SK-N-SH (cell line): ENCODE measurements at regions not wholly inside any gene's neighbourhood (a gene's known extent, or its start where the extent isn't known, plus 50 kb on each side); places are given as distances from the start of the nearest gene placed in this dataset.

Source experiments
- CHD2 ChIP-seq: fragments of 150-350 bp; IDR thresholded peaks from 2 replicates; pipeline ENCODE4 v1.6.1; 2018; ENCODE audit warnings: low read length; ENCODE audit not compliant: partially characterized antibody
- EP300 ChIP-seq, 2 experiments: IDR thresholded peaks; 2 replicates each; pipeline versions ENCODE4 v1.4.0 to v1.6.1; 2012; ENCODE audit warnings: borderline replicate concordance in 1 of 2, low read depth in 1 of 2, low read length in 1 of 2
- EZH2phosphoT487 ChIP-seq: fragments of 200-600 bp; sonication (generic); IDR thresholded peaks from 2 replicates; pipeline ENCODE4 v1.6.1; 2017; ENCODE audit warnings: low read depth, mixed run types, mild to moderate bottlenecking, antibody characterized with exemption, moderate library complexity, borderline replicate concordance
- GATA2 ChIP-seq: sonication (generic); formaldehyde crosslinking; IDR thresholded peaks from 2 replicates; pipeline ENCODE4 v1.5.0; 2020; ENCODE audit warnings: mild to moderate bottlenecking, missing genetic modification reagents
- MXI1 ChIP-seq: IDR thresholded peaks from 2 replicates; pipeline ENCODE4 v1.6.1; 2012; ENCODE audit warnings: mild to moderate bottlenecking, low read depth, low read length, improper control_type of control experiment
- POLR2AphosphoS5 ChIP-seq: IDR thresholded peaks from 2 replicates; pipeline ENCODE4 v1.6.1; 2012; ENCODE audit warnings: low read depth, low read length
- RCOR1 ChIP-seq: fragments of 150-350 bp; IDR thresholded peaks from 2 replicates; pipeline ENCODE4 v1.6.1; 2017; ENCODE audit warnings: antibody characterized with exemption, low read length
- SIN3A ChIP-seq: IDR thresholded peaks from 2 replicates; pipeline ENCODE4 v1.6.1; 2012; ENCODE audit warnings: low read depth, mild to moderate bottlenecking, low read length, moderate library complexity, borderline replicate concordance
- TEAD4 ChIP-seq: IDR thresholded peaks from 2 replicates; pipeline ENCODE4 v1.4.0; 2012; ENCODE audit warnings: mild to moderate bottlenecking, borderline replicate concordance; ENCODE audit not compliant: insufficient read depth
- TF ChIP-seq, protein P1 (sequence below): fragments of 200-600 bp; sonication (generic); IDR thresholded peaks from 2 replicates; pipeline ENCODE4 v1.6.1; 2017; ENCODE audit warnings: antibody characterized with exemption, mild to moderate bottlenecking, moderate library complexity
- TF ChIP-seq, protein P2 (sequence below): IDR thresholded peaks from 2 replicates; pipeline ENCODE4 v1.6.1; 2012; ENCODE audit warnings: mild to moderate bottlenecking, low read depth, low read length, moderate library complexity
- TF ChIP-seq, protein P3 (sequence below): IDR thresholded peaks from 2 replicates; pipeline ENCODE4 v1.4.0; 2012; ENCODE audit warnings: low read depth, borderline replicate concordance
- TF ChIP-seq, protein P4 (sequence below): fragments of 150-350 bp; IDR thresholded peaks from 2 replicates; pipeline ENCODE4 v1.6.1; 2017; ENCODE audit warnings: antibody characterized with exemption, low read length, low read depth, borderline replicate concordance

DNA sequence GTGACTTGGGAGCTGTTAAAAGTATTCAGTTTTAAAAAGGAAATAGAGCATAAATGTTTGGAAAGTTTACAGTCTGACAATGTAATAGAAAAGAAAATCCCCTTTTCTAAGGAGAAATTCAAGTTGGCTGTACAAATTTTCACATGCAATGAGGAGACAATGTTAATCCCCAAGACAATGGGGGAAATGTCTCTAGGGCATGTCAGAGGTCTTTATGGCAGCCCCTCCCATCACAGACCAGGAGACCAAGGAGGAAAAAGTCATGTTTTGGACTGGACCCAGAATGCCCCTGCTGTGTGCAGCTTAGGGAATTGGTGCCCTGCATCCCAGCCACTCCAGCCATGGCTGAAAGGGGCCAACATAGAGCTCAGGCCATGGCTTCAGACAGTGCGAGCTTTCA, 831.1 kb upstream of the ADGRL3 start:
- TF ChIP-seq, protein P1, sequence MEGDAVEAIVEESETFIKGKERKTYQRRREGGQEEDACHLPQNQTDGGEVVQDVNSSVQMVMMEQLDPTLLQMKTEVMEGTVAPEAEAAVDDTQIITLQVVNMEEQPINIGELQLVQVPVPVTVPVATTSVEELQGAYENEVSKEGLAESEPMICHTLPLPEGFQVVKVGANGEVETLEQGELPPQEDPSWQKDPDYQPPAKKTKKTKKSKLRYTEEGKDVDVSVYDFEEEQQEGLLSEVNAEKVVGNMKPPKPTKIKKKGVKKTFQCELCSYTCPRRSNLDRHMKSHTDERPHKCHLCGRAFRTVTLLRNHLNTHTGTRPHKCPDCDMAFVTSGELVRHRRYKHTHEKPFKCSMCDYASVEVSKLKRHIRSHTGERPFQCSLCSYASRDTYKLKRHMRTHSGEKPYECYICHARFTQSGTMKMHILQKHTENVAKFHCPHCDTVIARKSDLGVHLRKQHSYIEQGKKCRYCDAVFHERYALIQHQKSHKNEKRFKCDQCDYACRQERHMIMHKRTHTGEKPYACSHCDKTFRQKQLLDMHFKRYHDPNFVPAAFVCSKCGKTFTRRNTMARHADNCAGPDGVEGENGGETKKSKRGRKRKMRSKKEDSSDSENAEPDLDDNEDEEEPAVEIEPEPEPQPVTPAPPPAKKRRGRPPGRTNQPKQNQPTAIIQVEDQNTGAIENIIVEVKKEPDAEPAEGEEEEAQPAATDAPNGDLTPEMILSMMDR: no peak
- TF ChIP-seq POLR2AphosphoS5 (no peak), TEAD4 (no peak), EZH2phosphoT487 (no peak), MXI1 (no peak), CHD2 (no peak), SIN3A (no peak), GATA2 (no peak), EP300 (IDR thresholded peaks at IDR 0.05; ENCODE audit: borderline replicate concordance in 1 of 2, low read depth in 1 of 2, low read length in 1 of 2) (no peak), RCOR1 (no peak)
- TF ChIP-seq, protein P2, sequence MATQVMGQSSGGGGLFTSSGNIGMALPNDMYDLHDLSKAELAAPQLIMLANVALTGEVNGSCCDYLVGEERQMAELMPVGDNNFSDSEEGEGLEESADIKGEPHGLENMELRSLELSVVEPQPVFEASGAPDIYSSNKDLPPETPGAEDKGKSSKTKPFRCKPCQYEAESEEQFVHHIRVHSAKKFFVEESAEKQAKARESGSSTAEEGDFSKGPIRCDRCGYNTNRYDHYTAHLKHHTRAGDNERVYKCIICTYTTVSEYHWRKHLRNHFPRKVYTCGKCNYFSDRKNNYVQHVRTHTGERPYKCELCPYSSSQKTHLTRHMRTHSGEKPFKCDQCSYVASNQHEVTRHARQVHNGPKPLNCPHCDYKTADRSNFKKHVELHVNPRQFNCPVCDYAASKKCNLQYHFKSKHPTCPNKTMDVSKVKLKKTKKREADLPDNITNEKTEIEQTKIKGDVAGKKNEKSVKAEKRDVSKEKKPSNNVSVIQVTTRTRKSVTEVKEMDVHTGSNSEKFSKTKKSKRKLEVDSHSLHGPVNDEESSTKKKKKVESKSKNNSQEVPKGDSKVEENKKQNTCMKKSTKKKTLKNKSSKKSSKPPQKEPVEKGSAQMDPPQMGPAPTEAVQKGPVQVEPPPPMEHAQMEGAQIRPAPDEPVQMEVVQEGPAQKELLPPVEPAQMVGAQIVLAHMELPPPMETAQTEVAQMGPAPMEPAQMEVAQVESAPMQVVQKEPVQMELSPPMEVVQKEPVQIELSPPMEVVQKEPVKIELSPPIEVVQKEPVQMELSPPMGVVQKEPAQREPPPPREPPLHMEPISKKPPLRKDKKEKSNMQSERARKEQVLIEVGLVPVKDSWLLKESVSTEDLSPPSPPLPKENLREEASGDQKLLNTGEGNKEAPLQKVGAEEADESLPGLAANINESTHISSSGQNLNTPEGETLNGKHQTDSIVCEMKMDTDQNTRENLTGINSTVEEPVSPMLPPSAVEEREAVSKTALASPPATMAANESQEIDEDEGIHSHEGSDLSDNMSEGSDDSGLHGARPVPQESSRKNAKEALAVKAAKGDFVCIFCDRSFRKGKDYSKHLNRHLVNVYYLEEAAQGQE: no peak
- TF ChIP-seq, protein P3, sequence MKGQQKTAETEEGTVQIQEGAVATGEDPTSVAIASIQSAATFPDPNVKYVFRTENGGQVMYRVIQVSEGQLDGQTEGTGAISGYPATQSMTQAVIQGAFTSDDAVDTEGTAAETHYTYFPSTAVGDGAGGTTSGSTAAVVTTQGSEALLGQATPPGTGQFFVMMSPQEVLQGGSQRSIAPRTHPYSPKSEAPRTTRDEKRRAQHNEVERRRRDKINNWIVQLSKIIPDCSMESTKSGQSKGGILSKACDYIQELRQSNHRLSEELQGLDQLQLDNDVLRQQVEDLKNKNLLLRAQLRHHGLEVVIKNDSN: no peak
- TF ChIP-seq, protein P4, sequence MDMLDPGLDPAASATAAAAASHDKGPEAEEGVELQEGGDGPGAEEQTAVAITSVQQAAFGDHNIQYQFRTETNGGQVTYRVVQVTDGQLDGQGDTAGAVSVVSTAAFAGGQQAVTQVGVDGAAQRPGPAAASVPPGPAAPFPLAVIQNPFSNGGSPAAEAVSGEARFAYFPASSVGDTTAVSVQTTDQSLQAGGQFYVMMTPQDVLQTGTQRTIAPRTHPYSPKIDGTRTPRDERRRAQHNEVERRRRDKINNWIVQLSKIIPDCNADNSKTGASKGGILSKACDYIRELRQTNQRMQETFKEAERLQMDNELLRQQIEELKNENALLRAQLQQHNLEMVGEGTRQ: no peak
